ENCODE measurements at regions not wholly inside any gene's neighbourhood (a gene's known extent, or its start where the extent isn't known, plus 50 kb on each side); places are given as distances from the start of the nearest gene placed in this dataset.
"Not testable (repeated sequence)": the region's sequence is repeated elsewhere in the genome, so short reads cannot be mapped to it uniquely, and the experiment has no call there.

DNA sequence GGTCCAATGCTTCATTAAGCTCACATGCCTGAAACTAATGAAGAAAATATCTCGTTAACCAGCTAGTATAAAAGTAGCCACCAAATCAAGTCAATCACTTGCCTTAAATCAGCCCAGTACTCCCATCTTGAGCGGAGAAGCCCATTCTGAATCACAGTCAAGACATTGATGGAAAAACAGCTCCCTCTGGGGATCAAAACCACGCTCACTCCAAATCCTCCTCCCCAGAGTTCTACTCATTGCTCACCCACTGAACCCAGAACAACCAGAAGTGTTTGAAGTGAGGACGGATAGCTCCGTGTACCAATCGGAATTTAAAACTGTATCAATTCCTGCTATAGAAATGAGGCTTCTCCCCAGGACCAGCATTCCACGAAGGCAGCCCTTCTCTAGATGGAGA, 163.3 kb downstream of the UNC93B1 start:
- not testable (repeated sequence) for TF ChIP-seq CTCF, POLR2A, EP300 (IDR thresholded peaks at IDR 0.05)
